Endothelial cell (in vitro differentiated cells): ENCODE measurements at regions not wholly inside any gene's neighbourhood (a gene's known extent, or its start where the extent isn't known, plus 50 kb on each side); places are given as distances from the start of the nearest gene placed in this dataset.

ENCODE experiments used
- DNase-seq: peaks from one replicate; pipeline ENCODE4 v3.0.0; 2021; ENCODE audit warnings: low spot score
- H3K27ac Mint-ChIP-seq: one replicate; pipeline ENCODE4 v1.8.0; 2021; ENCODE audit warnings: mixed read lengths, inconsistent platforms; ENCODE audit not compliant: unreplicated experiment
- H3K27me3 Mint-ChIP-seq: one replicate; pipeline ENCODE4 v1.8.0; 2021; ENCODE audit warnings: mild to moderate bottlenecking, moderate library complexity, mixed read lengths, inconsistent platforms; ENCODE audit not compliant: unreplicated experiment
- H3K36me3 Mint-ChIP-seq: one replicate; pipeline ENCODE4 v1.8.0; 2021; ENCODE audit warnings: mild to moderate bottlenecking, low read depth, mixed read lengths, inconsistent platforms; ENCODE audit not compliant: unreplicated experiment
- H3K4me1 Mint-ChIP-seq: one replicate; pipeline ENCODE4 v1.8.0; 2021; ENCODE audit warnings: mild to moderate bottlenecking, mixed read lengths, inconsistent platforms; ENCODE audit not compliant: unreplicated experiment
- H3K4me3 Mint-ChIP-seq: one replicate; pipeline ENCODE4 v1.8.0; 2021; ENCODE audit warnings: mild to moderate bottlenecking, mixed read lengths, inconsistent platforms; ENCODE audit not compliant: unreplicated experiment
- H3K9me3 Mint-ChIP-seq: one replicate; pipeline ENCODE4 v1.8.0; 2021; ENCODE audit warnings: mixed read lengths, inconsistent platforms; ENCODE audit not compliant: unreplicated experiment
- CTCF ChIP-seq: fragments of 200-600 bp; sonication (generic); IDR thresholded peaks from one replicate; pipeline ENCODE4 v1.5.0; 2021; ENCODE audit warnings: antibody characterized with exemption; ENCODE audit not compliant: unreplicated experiment

GRCh38 chr22:49011379-49011768, 816.3 kb downstream of the BRD1 start:
- Mint-ChIP-seq H3K27ac (no peak overlapping the region), H3K4me3 (no peak overlapping the region), H3K4me1 (no peaks in the 10 kb centered on the region), H3K27me3 (peaks cover 3% of the 10 kb centered on the region), H3K9me3 (no peaks in the 10 kb centered on the region), H3K36me3 (no peaks in the 10 kb centered on the region)
- no peak for DNase-seq
- no peak for TF ChIP-seq CTCF

- Mint-ChIP-seq H3K4me1 (no peaks in the 10 kb centered on the region), H3K27me3 (peaks cover 5% of the 10 kb centered on the region), H3K4me3 (no peak overlapping the region), H3K27ac (no peak overlapping the region), H3K9me3 (no peaks in the 10 kb centered on the region), H3K36me3 (no peaks in the 10 kb centered on the region)
- no peak for TF ChIP-seq CTCF
- DNase-seq: no peak
Measured at GRCh38 chr22:49010901-49011300, 816.8 kb downstream of the BRD1 start.

GRCh38 chr22:49010070-49010863, 817.4 kb downstream of the BRD1 start:
- no peaks in the 10 kb centered on the region for H3K36me3 Mint-ChIP-seq
- peaks cover 5% of the 10 kb centered on the region for H3K27me3 Mint-ChIP-seq
- no peak for TF ChIP-seq CTCF
- no peak for DNase-seq
- H3K4me1 Mint-ChIP-seq: no peaks in the 10 kb centered on the region
- no peak overlapping the region for H3K27ac Mint-ChIP-seq
- H3K4me3 Mint-ChIP-seq: no peak overlapping the region
- H3K9me3 Mint-ChIP-seq: no peaks in the 10 kb centered on the region

- H3K27me3 Mint-ChIP-seq: peaks cover 6% of the 10 kb centered on the region
- H3K36me3 Mint-ChIP-seq: no peaks in the 10 kb centered on the region
- H3K27ac Mint-ChIP-seq: no peak overlapping the region
- H3K9me3 Mint-ChIP-seq: no peaks in the 10 kb centered on the region
- no peaks in the 10 kb centered on the region for H3K4me1 Mint-ChIP-seq
- H3K4me3 Mint-ChIP-seq: no peak overlapping the region
- no peak for DNase-seq
- no peak for TF ChIP-seq CTCF
Measured at GRCh38 chr22:49009359-49010063, 818.2 kb downstream of the BRD1 start.

- no peak overlapping the region for H3K4me3 Mint-ChIP-seq
- H3K4me1 Mint-ChIP-seq: no peaks in the 10 kb centered on the region
- TF ChIP-seq CTCF: no peak
- no peaks in the 10 kb centered on the region for H3K36me3 Mint-ChIP-seq
- peaks cover 4% of the 10 kb centered on the region for H3K9me3 Mint-ChIP-seq
- no peak for DNase-seq
- no peak overlapping the region for H3K27ac Mint-ChIP-seq
- peaks cover 10% of the 10 kb centered on the region for H3K27me3 Mint-ChIP-seq
Measured at GRCh38 chr22:49008682-49009235, 818.9 kb downstream of the BRD1 start.
